ENCODE measurements at regions not wholly inside any gene's neighbourhood (a gene's known extent, or its start where the extent isn't known, plus 50 kb on each side); places are given as distances from the start of the nearest gene placed in this dataset.
A peak's percentile ranks its signal among the peaks of the same experiment; 100 is the strongest.
"Not testable (repeated sequence)": the region's sequence is repeated elsewhere in the genome, so short reads cannot be mapped to it uniquely, and the experiment has no call there.

- DNase-seq, result no peak
Measured at GRCh38 chr7:115789901-115790300, 240.7 kb downstream of the TFEC start.

GRCh38 chr7:115789473-115789872 is 241.1 kb downstream of the TFEC start:
- DNase-seq, result not testable (repeated sequence)

- DNase-seq, result peak; percentile 86
Measured at GRCh38 chr7:115782696-115783490, 247.7 kb downstream of the TFEC start.

GRCh38 chr7:115779561-115779960 is 251.0 kb downstream of the TFEC start:
- no peak for DNase-seq

GRCh38 chr7:115775981-115776380 is 254.6 kb downstream of the TFEC start:
- DNase-seq, result no peak

GRCh38 chr7:115763347-115763746 is 267.2 kb downstream of the TFEC start:
- DNase-seq, result no peak

GRCh38 chr7:115758025-115758424 is 272.5 kb downstream of the TFEC start:
- no peak for DNase-seq

GRCh38 chr7:115754226-115754625 is 276.3 kb downstream of the TFEC start:
- no peak for DNase-seq

GRCh38 chr7:115749924-115750323 is 280.6 kb downstream of the TFEC start:
- DNase-seq, result peak; percentile 47

GRCh38 chr7:115748123-115748738 is 282.3 kb downstream of the TFEC start:
- DNase-seq, result peak; percentile 22

GRCh38 chr7:115747174-115747573 is 283.4 kb downstream of the TFEC start:
- DNase-seq, result no peak

- no peak for DNase-seq
Measured at GRCh38 chr7:115740043-115740442, 290.5 kb downstream of the TFEC start.

- no peak for DNase-seq
Measured at GRCh38 chr7:115734641-115735040, 295.9 kb downstream of the TFEC start.

- DNase-seq, result peak; percentile 89
Measured at GRCh38 chr7:115731796-115732471, 298.6 kb downstream of the TFEC start.

- no peak for DNase-seq
Measured at GRCh38 chr7:115728518-115728917, 302.0 kb downstream of the TFEC start.

- peak; percentile 89 for DNase-seq
Measured at GRCh38 chr7:115724400-115725056, 306.0 kb downstream of the TFEC start.

GRCh38 chr7:115722302-115722977 is 308.1 kb downstream of the TFEC start:
- DNase-seq, result no peak

- DNase-seq, result no peak
Measured at GRCh38 chr7:115721293-115722217, 309.0 kb downstream of the TFEC start.

GRCh38 chr7:115719963-115720362 is 310.6 kb downstream of the TFEC start:
- DNase-seq, result no peak

GRCh38 chr7:115709664-115710063 is 320.9 kb downstream of the TFEC start:
- DNase-seq, result no peak

- no peak for DNase-seq
Measured at GRCh38 chr7:115708013-115708341, 322.6 kb downstream of the TFEC start.
